ENCODE measurements at regions not wholly inside any gene's neighbourhood (a gene's known extent, or its start where the extent isn't known, plus 50 kb on each side); places are given as distances from the start of the nearest gene placed in this dataset.
A peak's percentile ranks its signal among the peaks of the same experiment; 100 is the strongest.

- TF ChIP-seq, protein P1, sequence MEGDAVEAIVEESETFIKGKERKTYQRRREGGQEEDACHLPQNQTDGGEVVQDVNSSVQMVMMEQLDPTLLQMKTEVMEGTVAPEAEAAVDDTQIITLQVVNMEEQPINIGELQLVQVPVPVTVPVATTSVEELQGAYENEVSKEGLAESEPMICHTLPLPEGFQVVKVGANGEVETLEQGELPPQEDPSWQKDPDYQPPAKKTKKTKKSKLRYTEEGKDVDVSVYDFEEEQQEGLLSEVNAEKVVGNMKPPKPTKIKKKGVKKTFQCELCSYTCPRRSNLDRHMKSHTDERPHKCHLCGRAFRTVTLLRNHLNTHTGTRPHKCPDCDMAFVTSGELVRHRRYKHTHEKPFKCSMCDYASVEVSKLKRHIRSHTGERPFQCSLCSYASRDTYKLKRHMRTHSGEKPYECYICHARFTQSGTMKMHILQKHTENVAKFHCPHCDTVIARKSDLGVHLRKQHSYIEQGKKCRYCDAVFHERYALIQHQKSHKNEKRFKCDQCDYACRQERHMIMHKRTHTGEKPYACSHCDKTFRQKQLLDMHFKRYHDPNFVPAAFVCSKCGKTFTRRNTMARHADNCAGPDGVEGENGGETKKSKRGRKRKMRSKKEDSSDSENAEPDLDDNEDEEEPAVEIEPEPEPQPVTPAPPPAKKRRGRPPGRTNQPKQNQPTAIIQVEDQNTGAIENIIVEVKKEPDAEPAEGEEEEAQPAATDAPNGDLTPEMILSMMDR (IDR thresholded peaks at IDR 0.05): no peak
- TF ChIP-seq JUN (CRISPR knock-in tag; IDR thresholded peaks at IDR 0.05) (no peak), E2F5 (CRISPR knock-in tag; IDR thresholded peaks at IDR 0.05) (no peak), TEAD4 (CRISPR knock-in tag; IDR thresholded peaks at IDR 0.05) (no peak), NR3C1 (CRISPR knock-in tag; conservative IDR thresholded peaks at IDR 0.05; ENCODE audit: low read depth) (no peak), FOXK1 (CRISPR knock-in tag; IDR thresholded peaks at IDR 0.05) (no peak), CREB1 (CRISPR knock-in tag; IDR thresholded peaks at IDR 0.05) (no peak), ATF1 (CRISPR knock-in tag; IDR thresholded peaks at IDR 0.05) (no peak), USF1 (CRISPR knock-in tag; IDR thresholded peaks at IDR 0.05) (peak; percentile 65; the same call in 1 of the 2 replicates), ATF6 (CRISPR knock-in tag; IDR thresholded peaks at IDR 0.05) (no peak)
- TF ChIP-seq, protein P2, sequence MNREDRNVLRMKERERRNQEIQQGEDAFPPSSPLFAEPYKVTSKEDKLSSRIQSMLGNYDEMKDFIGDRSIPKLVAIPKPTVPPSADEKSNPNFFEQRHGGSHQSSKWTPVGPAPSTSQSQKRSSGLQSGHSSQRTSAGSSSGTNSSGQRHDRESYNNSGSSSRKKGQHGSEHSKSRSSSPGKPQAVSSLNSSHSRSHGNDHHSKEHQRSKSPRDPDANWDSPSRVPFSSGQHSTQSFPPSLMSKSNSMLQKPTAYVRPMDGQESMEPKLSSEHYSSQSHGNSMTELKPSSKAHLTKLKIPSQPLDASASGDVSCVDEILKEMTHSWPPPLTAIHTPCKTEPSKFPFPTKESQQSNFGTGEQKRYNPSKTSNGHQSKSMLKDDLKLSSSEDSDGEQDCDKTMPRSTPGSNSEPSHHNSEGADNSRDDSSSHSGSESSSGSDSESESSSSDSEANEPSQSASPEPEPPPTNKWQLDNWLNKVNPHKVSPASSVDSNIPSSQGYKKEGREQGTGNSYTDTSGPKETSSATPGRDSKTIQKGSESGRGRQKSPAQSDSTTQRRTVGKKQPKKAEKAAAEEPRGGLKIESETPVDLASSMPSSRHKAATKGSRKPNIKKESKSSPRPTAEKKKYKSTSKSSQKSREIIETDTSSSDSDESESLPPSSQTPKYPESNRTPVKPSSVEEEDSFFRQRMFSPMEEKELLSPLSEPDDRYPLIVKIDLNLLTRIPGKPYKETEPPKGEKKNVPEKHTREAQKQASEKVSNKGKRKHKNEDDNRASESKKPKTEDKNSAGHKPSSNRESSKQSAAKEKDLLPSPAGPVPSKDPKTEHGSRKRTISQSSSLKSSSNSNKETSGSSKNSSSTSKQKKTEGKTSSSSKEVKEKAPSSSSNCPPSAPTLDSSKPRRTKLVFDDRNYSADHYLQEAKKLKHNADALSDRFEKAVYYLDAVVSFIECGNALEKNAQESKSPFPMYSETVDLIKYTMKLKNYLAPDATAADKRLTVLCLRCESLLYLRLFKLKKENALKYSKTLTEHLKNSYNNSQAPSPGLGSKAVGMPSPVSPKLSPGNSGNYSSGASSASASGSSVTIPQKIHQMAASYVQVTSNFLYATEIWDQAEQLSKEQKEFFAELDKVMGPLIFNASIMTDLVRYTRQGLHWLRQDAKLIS (CRISPR knock-in tag; IDR thresholded peaks at IDR 0.05; ENCODE audit: borderline replicate concordance): no peak
- TF ChIP-seq, protein P3, sequence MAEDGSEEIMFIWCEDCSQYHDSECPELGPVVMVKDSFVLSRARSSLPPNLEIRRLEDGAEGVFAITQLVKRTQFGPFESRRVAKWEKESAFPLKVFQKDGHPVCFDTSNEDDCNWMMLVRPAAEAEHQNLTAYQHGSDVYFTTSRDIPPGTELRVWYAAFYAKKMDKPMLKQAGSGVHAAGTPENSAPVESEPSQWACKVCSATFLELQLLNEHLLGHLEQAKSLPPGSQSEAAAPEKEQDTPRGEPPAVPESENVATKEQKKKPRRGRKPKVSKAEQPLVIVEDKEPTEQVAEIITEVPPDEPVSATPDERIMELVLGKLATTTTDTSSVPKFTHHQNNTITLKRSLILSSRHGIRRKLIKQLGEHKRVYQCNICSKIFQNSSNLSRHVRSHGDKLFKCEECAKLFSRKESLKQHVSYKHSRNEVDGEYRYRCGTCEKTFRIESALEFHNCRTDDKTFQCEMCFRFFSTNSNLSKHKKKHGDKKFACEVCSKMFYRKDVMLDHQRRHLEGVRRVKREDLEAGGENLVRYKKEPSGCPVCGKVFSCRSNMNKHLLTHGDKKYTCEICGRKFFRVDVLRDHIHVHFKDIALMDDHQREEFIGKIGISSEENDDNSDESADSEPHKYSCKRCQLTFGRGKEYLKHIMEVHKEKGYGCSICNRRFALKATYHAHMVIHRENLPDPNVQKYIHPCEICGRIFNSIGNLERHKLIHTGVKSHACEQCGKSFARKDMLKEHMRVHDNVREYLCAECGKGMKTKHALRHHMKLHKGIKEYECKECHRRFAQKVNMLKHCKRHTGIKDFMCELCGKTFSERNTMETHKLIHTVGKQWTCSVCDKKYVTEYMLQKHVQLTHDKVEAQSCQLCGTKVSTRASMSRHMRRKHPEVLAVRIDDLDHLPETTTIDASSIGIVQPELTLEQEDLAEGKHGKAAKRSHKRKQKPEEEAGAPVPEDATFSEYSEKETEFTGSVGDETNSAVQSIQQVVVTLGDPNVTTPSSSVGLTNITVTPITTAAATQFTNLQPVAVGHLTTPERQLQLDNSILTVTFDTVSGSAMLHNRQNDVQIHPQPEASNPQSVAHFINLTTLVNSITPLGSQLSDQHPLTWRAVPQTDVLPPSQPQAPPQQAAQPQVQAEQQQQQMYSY (CRISPR knock-in tag; IDR thresholded peaks at IDR 0.05): no peak
Measured at GRCh38 chr1:84740050-84740714, 49.9 kb upstream of the SSX2IP start.

Measured in WTC11 (cell line).